ENCODE measurements at regions not wholly inside any gene's neighbourhood (a gene's known extent, or its start where the extent isn't known, plus 50 kb on each side); places are given as distances from the start of the nearest gene placed in this dataset.

DNA sequence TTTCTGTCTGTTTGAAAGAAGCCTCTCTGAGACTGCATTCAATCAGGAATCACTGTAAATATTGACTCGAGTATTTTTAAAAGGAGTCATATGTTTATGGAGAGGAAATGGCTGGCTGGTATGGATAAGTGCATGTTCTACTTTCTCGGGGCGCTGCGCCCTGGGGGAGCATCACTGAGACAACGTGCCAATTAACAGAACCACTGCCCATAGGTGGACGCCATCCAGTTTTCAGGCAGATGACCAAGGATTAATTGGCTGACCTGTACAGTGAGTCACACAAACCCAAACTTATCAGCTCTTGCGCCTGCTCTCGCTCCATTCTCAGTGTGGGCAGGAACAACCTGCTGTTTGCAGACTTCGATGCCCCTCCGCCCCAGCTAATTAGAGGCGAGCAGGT, 571.2 kb downstream of the QKI start:
- ChIA-PET POLR2A (no interaction called here), CTCF (ENCODE audit: low intra/inter-chr PET ratio, low total read pairs) (no interaction called here)
- Histone ChIP-seq H3K27me3 (ENCODE audit: control insufficient read depth in 1 of 2, insufficient read depth in 2 of 2, low read length in 2 of 2) (no peaks in the 10 kb centered on the region), H4K20me1 (ENCODE audit: insufficient read depth, low read length) (no peaks in the 10 kb centered on the region), H3K4me2 (ENCODE audit: low read depth, low read length) (no peak overlapping the region), H3K4me3 (replicated peaks in 1 of 3; ENCODE audit: insufficient read depth in 1 of 3, low read depth in 2 of 3, low read length in 3 of 3) (no peak overlapping the region), H3K27ac (ENCODE audit: extremely low read length, insufficient read depth, low read length) (no peak overlapping the region), H3K9me3 (ENCODE audit: low read length) (no peaks in the 10 kb centered on the region), H3K79me2 (ENCODE audit: insufficient read depth, low read length) (no peaks in the 10 kb centered on the region), H3K36me3 (replicated peaks in 1 of 2; ENCODE audit: control insufficient read depth in 1 of 2, insufficient read depth in 2 of 2, low read length in 2 of 2) (no peaks in the 10 kb centered on the region), H3K4me1 (ENCODE audit: insufficient read depth, low read length) (no peaks in the 10 kb centered on the region), H2AFZ (ENCODE audit: low read length) (no peak overlapping the region), H3K9ac (ENCODE audit: insufficient read depth, low read depth, low read length) (no peak overlapping the region)
- ATAC-seq = peak; percentile 56
- 27% methylated on average over 11 of the region's 11 CpGs for WGBS (ENCODE audit: low lambda C conversion rate)
- no TSS peak for BruUV-seq (replicated peaks)
- in situ Hi-C loops (cut with HindIII; ENCODE audit: extremely low pct_ligation_motif_present, low pct_unique_long_range_greater_than_20kb) (no loop called here), intact Hi-C loops (cut with micrococcal nuclease; ENCODE audit: unreplicated experiment) (no loop called here)
- FAIRE-seq = no peak
- TF ChIP-seq ZFP91 (CRISPR knock-in tag; IDR thresholded peaks at IDR 0.05; ENCODE audit: borderline replicate concordance) (no peak), GLI4 (CRISPR knock-in tag; IDR thresholded peaks at IDR 0.05; ENCODE audit: borderline replicate concordance) (no peak), SP4 (CRISPR knock-in tag; IDR thresholded peaks at IDR 0.05) (no peak), RXRB (CRISPR knock-in tag; IDR thresholded peaks at IDR 0.05; ENCODE audit: borderline replicate concordance) (no peak), ZBTB44 (CRISPR knock-in tag; IDR thresholded peaks at IDR 0.05) (no peak), ADNP (CRISPR knock-in tag; IDR thresholded peaks at IDR 0.05) (no peak), HHEX (CRISPR knock-in tag; IDR thresholded peaks at IDR 0.05) (no peak), ZNF605 (CRISPR knock-in tag; IDR thresholded peaks at IDR 0.05) (no peak)
- TF ChIP-seq, protein P1, sequence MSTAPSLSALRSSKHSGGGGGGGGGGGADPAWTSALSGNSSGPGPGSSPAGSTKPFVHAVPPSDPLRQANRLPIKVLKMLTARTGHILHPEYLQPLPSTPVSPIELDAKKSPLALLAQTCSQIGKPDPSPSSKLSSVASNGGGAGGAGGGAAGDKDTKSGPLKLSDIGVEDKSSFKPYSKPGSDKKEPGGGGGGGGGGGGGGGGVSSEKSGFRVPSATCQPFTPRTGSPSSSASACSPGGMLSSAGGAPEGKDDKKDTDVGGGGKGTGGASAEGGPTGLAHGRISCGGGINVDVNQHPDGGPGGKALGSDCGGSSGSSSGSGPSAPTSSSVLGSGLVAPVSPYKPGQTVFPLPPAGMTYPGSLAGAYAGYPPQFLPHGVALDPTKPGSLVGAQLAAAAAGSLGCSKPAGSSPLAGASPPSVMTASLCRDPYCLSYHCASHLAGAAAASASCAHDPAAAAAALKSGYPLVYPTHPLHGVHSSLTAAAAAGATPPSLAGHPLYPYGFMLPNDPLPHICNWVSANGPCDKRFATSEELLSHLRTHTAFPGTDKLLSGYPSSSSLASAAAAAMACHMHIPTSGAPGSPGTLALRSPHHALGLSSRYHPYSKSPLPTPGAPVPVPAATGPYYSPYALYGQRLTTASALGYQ (CRISPR knock-in tag; IDR thresholded peaks at IDR 0.05) = no peak
- DNase-seq (ENCODE audit: low spot score) = no peak

Data from HepG2 (cell line).